GM18498 (cell line): ENCODE measurements at regions not wholly inside any gene's neighbourhood (a gene's known extent, or its start where the extent isn't known, plus 50 kb on each side); places are given as distances from the start of the nearest gene placed in this dataset.
"Not testable (repeated sequence)": the region's sequence is repeated elsewhere in the genome, so short reads cannot be mapped to it uniquely, and the experiment has no call there.

ENCODE experiments used
- ATAC-seq: cut with Tn5 transposase; IDR thresholded peaks from one replicate; pipeline ENCODE4 v1.9.1; 2021; ENCODE audit warnings: mild to moderate bottlenecking, moderate library complexity; ENCODE audit not compliant: unreplicated experiment

DNA sequence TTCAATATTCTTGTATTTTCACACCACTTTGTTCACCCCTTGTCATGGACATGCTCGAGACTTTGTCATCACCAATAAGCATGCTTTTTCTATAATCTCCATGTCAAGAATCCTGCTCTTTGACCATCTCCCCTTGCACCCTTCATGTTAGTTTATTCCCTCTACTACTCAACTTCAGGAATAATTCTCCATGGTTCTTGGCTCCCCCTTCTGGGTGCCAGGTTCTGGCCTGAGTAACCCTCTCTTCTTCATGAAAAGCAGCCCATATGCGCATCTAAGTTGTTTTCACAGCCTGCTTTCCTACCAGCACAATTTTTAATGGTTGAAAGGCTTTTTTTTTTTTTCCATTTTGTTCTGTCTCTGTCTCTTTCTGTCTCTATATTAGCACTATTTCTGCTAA, 160.7 kb downstream of the LEPR start:
- no peak for ATAC-seq

DNA sequence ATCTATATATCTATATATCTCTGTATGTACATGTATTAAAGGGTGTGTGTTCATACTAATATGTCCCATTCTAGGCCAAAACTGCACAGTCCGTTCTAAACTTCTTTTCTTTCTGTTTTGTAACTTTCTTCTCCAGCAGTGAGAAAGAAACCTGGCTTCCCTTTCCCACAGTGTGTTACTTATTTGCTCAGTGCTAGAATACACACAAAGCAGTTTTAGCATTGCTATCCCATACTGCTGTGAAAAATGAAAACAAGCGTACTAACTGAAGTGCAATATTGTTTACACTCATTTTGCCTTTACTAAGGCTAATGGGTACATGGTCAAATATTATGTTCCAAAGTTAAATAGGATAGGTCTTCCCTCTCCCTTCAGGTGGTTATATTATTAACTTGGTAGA, 163.9 kb downstream of the LEPR start:
- ATAC-seq, result no peak

DNA sequence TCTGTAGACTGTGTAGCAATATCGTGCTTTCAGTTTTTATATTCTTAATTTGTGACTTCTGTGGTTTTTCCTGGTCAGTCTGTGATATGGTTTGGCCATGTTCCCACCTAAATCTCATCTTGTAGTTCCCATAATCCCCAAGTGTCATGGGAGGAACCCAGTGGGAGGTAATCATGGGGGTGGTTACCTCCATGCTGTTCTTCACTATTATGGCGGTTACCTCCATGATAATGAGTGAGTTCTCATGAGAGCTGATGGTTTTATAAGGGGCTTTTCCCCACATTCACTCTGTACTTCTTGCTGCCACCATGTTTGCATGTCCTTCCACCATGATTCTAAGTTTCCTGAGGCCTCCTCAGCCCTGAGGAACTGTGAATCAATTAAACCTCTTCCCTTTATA, 169.8 kb downstream of the LEPR start:
- ATAC-seq, result no peak

DNA sequence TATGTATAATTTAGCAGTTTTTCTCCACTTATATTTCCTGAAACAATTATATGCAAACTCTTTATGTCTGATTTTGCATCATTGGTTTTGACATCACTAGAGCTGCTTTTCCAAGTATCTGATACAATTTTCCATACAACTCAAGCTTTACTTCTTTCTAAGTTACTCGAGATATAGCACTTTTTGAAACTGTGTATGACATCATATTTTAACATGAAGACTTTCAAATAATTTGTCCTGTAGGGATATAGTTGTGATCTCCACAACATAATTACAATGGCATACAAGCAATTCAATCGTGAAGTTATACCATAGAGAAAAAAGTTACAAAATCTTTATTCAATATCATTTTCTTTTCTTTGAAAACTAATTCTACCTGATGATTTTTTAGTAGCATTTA, 173.0 kb downstream of the LEPR start:
- ATAC-seq, result no peak

DNA sequence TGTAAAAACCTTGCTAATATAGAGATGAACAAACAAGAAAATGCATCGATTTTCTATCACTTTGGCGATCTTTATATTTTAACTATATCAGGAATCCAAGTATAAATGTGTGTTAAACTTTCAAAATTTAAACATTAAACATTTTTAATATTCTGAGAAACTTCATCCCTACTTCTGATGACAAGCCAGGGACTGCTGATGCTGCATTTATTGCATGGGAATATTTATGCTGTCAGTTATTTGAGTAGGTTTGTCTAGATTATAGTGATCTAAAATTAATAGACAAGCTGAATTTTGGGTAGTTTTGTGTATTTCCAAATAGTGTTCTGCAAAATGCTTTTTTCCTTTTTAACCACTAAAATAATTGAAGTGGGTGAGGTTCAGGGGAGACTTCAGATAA, 175.3 kb downstream of the LEPR start:
- no peak for ATAC-seq

DNA sequence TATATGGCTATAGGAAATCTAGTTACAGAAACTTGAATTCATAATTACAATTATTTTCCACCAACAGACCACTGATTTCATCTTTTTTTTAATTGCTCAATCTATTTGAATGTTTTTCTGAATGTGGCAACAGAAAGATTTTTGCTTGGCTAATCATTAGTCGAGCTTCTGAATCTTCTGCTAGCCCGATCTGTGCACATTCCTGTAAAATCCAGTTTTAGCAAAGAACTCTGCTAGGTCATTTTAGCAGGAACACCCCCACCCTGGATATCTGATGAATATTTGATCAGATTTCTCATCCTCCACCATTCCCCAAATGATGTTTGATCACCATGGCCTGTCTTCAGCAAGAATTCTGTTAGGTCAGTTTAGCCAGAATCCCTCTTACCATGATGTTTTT, 176.3 kb downstream of the LEPR start:
- no peak for ATAC-seq

DNA sequence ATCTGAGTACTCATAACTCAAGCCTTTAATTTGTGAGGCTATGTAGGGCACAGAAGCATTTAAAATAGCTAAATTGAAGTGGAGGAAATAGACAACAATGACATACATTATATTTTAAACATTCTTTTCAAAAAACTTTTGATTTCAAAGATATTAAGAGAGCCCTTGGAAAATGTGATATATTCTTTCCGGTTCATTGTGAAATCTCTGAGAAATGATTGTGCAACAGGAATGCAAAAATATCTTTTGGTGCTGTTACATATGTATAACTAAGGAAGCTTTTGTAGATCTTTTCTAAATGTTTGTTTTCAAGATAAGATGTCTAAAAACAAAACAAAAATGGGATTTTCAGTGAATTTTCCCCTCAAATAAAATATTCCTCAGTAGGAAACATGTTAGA, 185.2 kb downstream of the LEPR start:
- no peak for ATAC-seq

DNA sequence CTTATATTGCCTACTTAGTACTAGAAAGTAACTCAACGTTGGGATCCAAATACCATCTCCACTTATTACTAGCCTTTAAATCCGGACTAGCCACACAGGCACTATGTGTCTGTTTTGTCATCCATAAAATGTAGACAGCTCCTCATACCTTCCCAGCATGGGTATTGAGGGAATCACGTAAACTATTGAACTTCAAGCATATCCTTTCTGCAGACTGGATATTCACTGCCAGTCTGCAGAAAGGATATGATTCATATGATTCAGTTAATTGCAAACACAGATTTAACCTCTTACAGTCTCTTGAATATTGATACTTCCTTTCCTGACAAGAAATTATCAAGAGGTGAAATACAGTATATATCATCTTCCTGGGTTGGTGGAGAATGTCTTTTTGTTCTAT, 186.0 kb downstream of the LEPR start:
- no peak for ATAC-seq

DNA sequence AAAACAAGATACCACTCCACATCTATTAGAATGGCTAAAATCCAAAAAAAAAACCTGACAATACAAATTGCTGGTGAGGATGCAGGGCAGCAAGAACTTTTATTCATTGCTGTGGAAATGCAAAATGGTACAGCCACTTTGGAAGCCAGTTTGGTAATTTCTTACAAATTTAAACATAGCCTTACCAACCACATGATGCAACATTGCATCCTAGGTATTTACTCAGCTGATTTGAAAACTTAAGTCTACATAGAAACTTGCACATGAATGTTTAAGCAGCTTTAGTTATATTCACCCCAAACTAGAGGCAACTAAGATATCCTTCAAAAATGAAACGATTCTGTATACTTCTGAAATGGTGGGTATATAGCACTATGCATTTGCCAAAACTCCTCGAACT, 178.8 kb upstream of the PDE4B start:
- no peak for ATAC-seq

DNA sequence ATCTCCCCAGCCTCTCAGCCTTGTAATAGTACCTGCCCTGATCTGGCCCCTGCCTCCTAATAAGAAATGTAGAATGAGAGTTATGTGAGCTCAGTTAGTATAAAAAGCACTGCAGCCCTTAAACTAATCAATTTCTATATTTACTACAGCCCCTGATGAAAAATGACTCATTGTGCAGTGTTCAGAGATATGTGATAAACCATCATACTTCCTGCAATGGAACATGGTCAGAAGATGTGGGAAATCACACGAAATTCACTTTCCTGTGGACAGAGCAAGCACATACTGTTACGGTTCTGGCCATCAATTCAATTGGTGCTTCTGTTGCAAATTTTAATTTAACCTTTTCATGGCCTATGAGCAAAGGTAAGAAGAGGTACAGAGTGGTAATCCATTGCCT, 176.8 kb upstream of the PDE4B start:
- no peak for ATAC-seq

DNA sequence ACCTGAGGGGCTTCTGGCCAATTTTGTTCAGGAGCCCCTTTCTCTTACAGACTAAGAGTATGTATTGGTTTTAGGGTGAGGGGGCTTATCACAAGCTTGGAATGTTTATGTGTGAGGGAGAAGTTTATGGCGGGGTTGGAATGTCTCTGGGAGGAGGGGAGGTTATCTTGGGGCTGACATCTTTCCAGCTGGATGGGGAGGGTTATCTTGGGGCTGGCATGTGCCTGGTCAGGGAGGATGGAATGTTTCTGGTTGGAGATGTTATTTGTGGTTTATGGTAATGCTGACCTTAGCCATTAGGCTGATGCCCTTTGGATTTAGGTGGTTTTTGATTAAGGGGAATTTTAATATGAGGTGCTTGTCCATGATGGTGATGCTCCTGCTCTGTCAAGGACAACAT, 171.0 kb upstream of the PDE4B start:
- not testable (repeated sequence) for ATAC-seq

DNA sequence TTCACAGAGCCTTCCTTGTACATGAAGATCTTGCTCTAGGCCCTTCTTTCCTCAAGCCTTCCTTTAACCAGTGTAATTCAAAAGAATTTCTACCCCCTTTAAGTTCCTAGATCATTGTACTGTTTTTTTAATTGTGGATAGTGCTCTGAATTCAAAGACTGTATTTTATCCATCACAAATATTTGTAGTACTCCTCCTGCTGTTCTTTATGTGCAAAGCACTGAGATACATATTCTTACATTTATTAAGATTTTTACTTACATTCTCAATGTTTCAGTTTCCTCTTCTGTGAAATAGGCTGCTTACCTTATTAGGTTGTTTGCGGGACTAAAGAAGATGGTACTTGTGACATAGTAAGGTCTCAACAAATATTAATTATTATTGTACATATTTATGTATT, 168.8 kb upstream of the PDE4B start:
- ATAC-seq, result no peak

DNA sequence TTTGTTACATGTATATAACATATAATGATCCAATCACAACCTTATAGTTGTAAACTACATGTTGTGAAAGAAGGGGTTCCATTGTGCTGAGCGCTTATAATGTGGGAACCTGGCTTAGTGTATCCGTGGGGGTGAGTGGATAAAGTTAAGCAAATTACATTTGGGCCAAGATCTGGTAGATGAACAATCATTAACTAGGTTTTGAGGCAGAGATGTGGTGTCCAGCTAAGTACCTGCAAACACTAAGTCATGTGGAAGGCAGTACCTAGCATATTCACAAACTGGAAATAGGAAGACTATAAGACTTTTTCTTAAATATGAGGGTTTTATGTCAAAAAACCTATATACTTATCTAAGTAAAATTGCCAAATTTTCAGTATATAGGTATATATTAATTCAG, 167.2 kb upstream of the PDE4B start:
- ATAC-seq, result no peak

DNA sequence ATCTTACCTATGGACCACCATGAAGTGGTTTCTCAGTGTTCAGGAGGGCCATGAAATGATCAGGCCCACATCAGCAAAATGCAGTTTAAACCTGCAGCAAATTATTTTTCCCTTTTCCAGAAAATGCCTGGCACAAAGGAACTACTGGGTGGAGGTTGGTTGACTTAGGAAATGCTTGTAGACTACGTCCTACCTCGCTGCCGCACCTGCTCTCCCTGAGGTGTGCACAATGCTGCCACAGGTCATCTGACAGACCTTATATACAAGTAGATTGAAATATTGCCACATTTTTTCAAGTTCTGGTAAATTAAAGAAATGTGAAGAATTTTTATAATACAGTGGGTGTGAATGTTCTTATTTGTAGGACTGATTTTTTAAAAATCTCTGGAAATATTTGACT, 166.7 kb upstream of the PDE4B start:
- no peak for ATAC-seq

DNA sequence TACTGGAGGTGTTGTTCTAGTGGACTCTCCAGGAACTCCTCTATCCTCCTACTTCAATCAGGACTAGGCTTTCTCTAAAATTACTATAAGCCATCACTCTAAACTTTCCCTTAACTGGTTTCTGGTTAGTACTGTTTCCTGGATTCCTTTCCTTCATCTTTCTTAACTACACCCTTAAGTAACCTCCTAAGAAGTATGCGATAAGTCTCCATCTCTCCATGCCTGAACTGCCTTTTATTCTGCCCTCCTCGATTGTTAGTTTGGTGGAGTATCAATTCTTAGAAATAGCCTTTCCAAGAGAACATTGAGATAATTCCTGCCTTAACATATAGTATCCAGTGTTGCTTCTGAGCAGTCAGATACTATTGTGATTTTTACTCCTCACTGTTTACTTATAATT, 162.9 kb upstream of the PDE4B start:
- ATAC-seq, result no peak

DNA sequence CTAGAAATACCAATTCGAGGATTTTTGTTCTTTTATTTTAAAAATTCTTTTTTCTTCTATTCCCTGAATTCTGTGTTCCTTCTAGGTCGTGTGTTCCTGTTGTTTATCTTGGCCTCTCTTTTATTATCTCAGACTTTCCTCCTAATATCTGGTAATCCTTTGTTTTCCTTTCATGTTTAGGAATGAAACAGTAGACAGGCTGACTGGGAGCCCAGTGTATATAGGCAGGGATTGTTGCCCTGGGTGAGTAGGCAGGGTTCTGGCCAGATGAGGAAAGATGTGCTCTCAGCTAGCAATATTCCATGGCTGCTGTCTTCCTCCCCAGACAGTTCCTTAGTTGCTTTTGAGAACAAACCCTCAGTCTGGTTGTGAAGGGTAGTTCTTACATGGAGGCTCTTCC, 161.8 kb upstream of the PDE4B start:
- no peak for ATAC-seq

DNA sequence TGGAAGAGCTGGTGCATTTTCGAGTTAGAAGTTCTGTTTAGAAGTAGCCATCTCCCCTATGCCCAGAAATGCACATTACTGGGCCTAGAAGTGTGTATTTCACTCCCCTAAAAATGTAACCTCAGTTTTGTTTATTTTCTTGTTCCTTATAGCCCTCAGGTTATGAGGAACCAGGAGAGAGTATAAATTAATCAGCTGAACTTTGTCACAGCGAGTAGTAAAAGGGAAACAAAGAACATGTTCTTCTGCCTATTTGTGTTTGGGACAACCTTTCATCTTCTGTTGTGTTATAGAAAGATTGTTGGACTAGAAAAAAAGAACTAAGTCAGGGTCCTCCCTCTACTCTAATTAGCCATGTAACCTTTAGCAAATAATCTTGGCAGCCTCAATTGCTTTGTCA, 160.5 kb upstream of the PDE4B start:
- ATAC-seq, result no peak

DNA sequence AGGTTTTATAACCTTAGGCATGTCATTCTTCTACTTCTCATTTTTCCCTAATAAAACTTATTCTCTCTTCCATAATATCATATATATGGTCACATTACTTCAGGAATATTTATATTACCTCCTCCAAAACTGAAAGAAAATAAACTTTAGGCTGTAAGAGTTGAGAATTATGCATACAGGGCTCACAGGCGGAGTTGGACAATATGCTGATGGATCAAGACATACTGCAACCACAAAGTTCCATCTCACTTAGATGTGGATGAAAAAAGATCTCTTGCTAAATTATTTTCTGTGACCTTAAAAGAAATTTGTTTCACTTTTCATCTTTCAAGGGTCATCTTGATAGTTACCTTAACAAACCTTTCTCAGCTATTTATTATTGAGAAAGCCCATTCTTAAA, 152.6 kb upstream of the PDE4B start:
- ATAC-seq, result no peak

DNA sequence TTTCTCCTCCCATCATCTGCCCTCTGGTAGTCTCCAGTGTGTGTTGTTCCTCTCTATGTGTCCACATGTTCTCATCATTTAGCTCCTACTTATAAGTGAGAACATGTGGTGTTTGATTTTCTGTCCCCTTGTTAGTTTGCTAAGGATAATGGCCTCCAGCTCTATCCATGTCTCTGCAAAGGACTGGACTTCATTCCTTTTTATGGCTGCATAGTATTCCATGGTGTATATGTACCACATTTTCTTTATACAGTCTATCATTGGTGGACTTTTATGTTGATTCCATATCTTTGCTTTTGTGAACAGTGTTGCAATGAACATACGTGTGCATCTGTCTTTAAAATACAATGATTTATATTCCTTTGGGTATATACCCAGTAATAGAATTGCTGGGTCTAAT, 143.5 kb upstream of the PDE4B start:
- ATAC-seq, result not testable (repeated sequence)

DNA sequence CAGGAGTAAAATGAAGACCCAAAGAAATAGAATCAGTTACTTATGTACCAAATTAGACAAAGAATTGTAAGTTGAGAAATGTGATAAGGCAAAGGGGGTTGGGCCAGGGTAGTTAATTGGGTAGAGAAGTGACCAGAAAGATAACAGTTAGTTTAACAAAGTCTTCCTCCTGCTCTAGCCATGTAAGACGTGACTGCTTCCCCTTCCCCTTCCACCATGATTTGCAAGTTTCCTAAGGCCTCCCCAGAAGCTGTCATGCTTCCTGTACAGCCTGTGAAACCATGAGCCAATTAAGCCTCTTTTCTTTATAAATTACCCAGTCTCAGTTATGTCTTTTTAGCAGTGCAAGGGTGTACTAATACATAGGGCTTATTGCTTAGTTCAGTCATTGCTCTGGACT, 142.0 kb upstream of the PDE4B start:
- no peak for ATAC-seq

DNA sequence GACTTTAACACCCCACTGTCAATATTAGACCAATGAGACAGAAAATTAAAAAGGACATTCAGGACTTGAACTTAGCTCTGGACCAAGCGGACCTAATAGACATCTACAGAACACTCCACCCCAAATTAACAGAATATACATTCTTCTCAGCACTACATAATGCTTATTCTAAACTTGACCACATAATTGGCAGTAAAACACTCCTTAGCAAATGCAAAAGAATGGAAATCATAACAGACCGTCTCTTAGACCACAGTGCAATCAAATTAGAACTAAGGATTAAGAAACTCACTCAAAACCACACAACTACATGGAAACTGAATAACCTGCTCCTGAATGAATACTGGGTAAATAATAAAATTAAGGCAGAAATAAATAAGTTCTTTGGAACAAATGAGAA, 138.2 kb upstream of the PDE4B start:
- not testable (repeated sequence) for ATAC-seq

DNA sequence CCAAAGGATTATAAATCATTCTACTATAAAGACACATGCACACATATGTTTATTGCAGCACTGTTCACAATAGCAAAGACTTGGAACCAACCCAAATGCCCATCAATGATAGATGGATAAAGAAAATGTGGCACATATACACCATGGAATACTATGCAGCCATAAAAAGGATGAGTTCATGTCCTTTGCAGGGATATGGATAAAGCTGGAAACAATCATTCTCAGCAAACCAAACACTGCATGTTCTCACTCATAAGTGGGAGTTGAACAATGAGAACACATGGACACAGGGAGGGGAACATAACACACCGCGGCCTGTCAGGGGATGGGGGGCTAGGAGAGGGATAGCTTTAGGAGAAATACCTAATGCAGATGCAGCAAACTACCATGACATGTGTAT, 135.1 kb upstream of the PDE4B start:
- ATAC-seq, result not testable (repeated sequence)

DNA sequence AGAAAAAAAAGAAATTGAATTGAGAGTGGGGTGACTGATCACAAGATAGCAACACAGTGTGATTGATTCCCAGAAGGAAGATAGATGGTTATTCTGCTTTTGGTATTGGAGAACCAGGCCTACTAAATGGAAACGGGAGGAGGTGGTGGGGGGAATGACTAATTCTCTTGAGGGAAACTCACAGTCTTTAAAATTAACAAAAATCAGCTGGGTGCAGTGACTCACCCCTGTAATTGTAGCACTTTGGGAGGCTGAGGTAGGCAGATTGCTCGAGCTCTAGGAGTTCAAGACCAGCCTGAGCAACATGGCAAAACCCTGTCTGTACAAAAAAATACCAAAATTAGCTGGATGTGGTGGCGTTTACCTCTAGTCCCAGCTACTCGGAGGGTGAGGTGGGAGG, 134.6 kb upstream of the PDE4B start:
- no peak for ATAC-seq

DNA sequence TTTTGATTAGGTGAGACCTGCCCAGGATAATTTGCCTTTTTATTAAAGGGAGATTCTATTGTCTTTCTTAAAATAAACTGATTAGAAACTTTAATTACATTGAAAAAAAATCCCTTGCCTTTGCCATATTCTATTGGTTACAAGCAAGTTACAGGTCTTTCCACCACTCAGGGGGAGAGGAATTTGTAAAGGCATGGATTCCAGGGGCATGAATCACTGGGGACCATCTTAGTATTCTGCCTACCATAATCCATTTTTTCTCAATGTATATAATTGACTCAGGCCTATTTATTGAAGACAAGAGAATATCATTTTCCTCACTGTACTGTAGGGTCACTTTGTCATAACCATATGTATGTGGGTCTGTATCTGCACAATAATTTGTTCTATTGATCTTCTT, 124.3 kb upstream of the PDE4B start:
- ATAC-seq, result no peak
